SKM-1 treated with dmso at 0.1 percent for 144 hours (cell line): ENCODE measurements at regions not wholly inside any gene's neighbourhood (a gene's known extent, or its start where the extent isn't known, plus 50 kb on each side); places are given as distances from the start of the nearest gene placed in this dataset.
"Not testable (repeated sequence)": the region's sequence is repeated elsewhere in the genome, so short reads cannot be mapped to it uniquely, and the experiment has no call there.

ENCODE experiments used
- DNase-seq: peaks from one replicate; lab custom pipeline; 2025; ENCODE audit not compliant: unreplicated experiment; lab: John Stamatoyannopoulos, UW

DNA sequence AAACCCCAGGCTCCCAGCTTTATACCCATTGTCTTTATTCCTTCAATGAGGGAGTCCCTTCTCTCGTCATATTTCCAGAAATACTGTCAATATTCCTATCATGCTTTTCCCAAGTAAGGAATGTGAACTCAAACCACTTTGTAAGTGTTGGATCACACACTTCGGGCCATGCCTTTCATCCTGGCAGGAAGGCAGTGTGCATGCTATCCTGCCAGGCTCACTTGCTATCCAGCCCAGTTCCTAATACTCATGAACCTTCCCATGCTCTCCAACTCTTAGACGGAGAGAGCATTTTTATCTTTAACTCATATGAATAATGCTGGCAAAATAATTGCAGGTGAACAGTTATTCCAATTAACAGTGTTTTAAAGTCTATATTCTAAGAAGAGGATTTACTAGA, 639.9 kb upstream of the ACO1 start:
- no peak for DNase-seq

- DNase-seq = no peak
Measured at GRCh38 chr9:31745468-31745867, 639.0 kb upstream of the ACO1 start.

DNA sequence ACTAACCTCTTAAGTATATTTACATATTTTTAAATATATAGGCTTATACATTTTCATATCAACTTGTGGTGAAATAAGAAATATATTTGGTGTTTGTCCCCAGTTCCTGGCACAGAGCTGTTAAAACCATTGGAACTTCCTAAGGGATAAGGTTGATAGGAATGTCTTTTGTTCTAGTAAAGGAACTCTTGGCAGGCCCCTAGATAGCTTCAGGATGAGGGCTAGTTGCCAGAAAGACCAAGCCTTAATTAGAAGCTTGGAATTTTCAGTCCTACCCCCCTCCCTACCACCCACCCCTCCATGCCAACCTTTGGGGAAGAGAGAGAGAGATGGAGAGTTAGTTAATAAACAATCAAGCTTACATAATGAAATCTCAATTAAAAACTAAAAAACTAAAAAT, 638.6 kb upstream of the ACO1 start:
- DNase-seq = no peak

GRCh38 chr9:31753756-31754155, 630.7 kb upstream of the ACO1 start:
- DNase-seq = no peak

DNA sequence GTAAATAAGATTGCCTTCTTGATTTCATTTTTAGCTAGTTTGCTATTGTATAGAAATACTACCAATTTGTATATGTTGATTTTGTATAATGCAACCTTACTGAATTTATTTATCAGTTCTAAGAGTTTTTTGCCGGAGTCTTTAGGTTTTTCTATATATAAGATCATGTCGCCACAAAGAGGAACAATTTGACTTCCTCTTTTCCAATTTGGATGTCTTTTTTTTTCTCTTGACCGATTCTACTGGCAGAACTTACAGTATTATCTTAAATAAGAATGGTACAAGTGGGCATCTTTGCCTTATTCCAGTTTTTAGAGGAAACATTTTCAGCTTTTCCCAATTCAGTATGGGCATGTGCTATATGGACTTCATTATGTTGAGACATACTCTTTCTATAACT, 624.7 kb upstream of the ACO1 start:
- DNase-seq = peak; percentile 52

- DNase-seq = not testable (repeated sequence)
Measured at GRCh38 chr9:31774021-31774420, 610.4 kb upstream of the ACO1 start.

DNA sequence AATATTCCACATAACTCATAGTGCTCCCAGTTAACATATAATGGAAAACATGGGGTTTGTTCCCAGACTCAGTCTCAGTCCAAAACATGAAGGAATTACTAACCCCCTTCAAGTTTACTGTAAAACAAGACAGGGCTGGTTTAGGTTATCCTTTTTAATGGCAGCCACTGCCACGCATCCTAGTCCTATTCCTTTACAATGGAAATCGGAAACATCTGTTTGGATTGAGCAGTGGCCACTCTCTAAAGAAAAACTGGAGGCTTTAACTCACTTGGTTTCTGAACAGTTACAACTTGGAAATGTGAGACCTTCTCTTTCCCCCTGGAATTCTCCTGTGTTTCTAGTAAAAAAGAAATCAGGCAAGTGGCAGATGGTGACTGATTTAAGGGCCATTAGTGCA, 609.9 kb upstream of the ACO1 start:
- DNase-seq = no peak

DNA sequence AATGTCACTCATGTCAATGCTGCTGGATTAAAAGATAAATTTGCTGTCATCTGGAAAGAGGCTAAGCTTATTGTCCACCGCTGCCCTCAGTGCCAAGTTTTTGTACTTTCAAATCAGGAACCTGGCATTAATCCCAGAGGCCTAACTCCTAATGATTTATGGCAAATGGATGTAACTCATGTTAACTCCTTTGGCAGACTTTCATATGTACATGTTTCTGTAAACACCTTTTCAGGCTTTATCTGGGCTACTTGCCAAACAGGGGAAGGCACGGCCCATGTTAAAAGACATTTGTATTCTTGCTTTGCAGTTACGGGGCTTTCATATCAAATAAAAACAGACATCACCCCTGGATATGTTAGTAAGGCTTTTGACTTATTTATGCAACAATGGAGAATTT, 608.0 kb upstream of the ACO1 start:
- no peak for DNase-seq

- DNase-seq = no peak
Measured at GRCh38 chr9:31783491-31783890, 601.0 kb upstream of the ACO1 start.

GRCh38 chr9:31790720-31791119, 593.7 kb upstream of the ACO1 start:
- no peak for DNase-seq

DNA sequence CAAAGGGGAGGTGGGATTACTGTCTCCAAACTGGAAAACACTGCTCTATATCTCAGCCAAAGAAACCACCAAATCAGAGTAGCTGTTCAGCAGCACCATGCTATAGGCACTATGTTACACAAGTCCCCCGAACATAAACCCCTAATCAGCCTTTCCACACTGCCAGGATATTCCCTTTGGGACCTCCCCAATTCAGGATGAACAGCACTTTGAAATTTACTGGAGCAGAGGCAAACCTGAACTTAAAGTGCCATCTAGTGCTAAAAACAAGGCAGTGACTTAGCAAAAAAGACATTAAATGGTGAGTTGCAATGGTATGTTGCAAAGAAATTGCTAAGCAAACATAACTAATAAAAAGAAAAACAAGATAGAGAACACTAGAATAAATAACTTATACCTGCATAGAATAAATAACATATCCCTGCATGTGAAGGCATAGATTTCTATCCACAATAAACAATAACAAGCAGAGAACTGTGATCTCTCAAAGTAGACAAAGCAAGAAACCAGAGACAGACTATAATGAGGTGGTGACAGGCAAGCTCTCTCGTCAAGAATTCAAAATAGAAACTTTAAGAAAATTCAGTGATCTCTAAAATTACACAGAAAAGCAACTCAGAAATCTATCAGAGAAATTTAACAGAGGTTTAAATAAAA, 584.4 kb upstream of the ACO1 start:
- peak; percentile 13 for DNase-seq

GRCh38 chr9:31807574-31808256, 576.7 kb upstream of the ACO1 start:
- DNase-seq = no peak

GRCh38 chr9:31808766-31809165, 575.7 kb upstream of the ACO1 start:
- DNase-seq = no peak

DNA sequence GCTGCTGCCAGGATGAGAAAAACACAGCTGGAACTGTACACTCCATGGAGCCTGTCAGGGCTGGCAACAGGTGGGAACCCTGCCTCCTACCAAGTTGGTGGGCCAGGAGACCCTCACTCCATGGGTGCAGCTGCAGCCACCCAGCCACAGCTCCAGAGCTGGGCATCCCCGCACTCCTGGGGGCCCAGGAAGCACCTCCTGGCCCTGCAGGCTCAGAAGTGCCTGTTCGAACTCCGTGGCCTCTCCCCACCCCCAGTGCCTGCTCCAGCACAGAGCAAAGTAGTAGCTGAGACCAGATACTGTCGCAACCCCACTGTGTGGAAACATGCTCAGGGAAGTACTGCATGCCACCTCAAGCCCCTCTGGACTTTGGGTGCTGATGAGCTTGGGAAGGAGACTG, 564.0 kb upstream of the ACO1 start:
- DNase-seq = no peak

DNA sequence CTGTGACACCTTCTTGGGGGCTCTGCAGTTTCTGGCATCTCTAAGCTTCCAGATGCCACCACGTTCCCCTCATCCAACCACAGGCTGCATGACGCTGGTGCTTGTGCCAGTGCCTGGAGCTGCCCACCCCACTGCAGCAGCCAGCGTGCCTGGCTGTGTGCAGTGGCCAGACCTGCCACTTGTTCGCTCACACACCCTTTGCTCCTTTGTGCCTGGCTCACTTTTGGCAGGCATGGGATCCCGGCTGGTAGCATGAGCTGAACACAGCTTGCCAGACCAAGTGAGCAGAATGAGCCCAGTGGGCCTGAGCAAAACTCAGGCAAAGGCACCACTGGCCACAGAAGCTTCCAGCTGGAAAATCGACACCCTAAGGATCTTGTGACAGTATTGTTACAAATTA, 562.9 kb upstream of the ACO1 start:
- no peak for DNase-seq

DNA sequence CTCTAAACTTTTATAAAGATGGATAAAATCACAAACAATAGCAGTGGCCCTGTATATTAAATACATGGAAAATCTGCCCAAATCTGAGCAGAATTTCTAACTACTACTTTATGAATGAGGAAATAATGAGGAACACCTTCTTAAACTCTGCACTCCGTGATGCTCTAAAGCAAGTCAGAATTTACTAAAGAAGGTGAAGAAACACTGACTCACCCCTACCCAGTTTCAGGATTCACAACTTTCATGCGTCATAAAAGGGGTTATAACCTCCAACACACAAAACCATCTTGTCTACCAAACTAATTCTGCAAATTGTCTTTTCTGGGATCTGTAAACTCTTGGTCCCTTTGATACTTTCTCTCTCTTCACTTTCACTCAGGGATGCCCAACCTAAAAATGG, 561.1 kb upstream of the ACO1 start:
- no peak for DNase-seq

DNA sequence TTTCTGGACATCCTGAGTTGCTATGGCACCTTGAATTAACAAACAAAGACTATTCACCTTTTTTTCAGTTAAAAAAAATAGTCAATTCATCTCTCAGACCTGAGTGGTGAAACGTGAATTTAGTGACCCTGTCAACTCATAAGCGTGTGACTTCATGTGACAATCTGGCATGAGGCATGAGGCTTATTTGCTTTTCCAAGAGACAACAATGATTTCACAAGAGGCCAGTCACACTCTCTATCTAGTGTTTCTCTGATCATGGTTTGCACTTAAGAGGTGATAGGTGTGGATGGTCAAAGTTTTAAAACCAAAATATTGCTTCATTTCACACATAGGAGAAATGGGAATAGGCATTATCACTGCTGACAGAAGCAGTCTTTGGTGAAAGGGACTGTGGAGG, 559.6 kb upstream of the ACO1 start:
- no peak for DNase-seq

DNA sequence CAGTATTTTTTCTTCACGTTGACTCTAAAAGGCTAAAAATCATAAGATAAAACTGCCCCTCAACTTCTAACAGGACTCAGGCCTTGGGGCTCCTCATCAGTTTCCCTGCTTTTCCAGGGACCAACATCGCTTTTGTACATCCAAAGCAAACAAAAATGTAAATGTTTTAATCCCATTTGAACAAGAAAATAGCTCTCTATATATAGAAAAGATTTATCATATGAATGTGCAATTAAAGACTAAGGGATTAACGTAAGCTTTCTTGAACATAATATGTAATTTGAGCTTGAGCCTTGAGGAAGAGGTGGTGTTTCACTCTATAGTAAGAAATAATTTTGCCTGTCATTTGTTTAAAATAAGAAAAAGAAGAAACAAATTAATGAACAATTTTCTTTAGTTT, 547.2 kb upstream of the ACO1 start:
- DNase-seq = no peak

DNA sequence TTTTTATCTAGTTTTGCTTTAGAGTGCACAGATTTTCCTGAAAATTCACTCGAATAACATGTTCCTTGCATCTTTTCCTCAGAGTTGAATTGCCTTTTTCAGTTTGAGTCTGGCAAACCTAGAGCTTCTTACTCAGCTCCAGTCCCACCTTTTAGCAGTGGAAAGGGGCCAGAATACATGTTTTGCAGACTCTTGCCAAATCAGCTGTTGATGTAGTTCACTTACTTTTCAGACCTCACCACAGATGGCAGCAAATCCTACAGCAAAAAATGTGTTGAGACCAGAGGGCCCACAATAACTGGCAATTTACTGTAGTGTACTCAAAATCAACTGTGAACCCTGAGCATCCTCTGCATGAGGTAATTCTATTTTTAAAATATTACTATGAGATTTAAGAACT, 545.2 kb upstream of the ACO1 start:
- no peak for DNase-seq

DNA sequence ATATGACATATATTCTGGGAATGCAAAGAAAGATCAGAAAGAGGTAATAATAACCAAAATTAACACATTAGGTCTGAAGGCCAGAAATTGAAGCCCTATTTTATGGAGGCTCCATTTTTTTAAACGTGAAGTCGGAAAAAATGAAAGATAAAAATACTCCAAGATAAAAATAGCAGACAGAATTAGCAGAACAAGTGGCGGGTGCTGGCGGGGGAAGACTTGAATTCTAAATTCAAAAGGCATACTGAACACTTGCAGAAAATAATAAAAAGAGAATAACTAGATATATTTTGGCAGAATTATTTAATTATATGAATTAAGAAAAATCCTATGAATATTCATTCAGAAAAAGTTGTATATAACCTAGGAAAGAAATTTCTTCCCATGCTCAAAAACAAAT, 543.7 kb upstream of the ACO1 start:
- DNase-seq = no peak

DNA sequence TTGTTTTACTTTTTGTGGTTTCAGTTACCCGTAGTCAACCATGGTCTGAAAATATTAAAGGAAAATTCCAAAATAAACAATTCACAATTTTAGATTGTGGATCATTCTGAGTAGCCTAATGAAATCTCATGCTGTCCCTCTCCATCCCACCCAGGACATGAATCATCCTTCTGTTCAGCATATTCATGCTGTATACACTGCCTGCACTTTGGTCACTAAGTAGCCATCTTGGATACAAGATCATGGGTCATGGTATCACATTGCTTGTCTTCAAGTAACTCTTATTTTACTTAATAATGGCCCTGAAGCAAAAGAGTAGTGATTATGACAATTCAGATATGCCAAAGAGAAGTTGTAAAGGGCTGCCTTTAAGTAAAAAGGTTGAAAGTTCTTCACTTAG, 536.5 kb upstream of the ACO1 start:
- no peak for DNase-seq

GRCh38 chr9:31848505-31849285, 535.7 kb upstream of the ACO1 start:
- DNase-seq = no peak
